ENCODE measurements at regions not wholly inside any gene's neighbourhood (a gene's known extent, or its start where the extent isn't known, plus 50 kb on each side); places are given as distances from the start of the nearest gene placed in this dataset.

GRCh38 chr5:118022062-118022461, 966.3 kb downstream of the DTWD2 start:
- intact Hi-C loops (cut with DNase I), result no loop called here
- Histone ChIP-seq H3K36me3 (no peaks in the 10 kb centered on the region), H3K27ac (no peak overlapping the region), H3K9me3 (no peaks in the 10 kb centered on the region), H3K27me3 (no peaks in the 10 kb centered on the region), H3K4me1 (no peaks in the 10 kb centered on the region), H3K4me3 (no peak overlapping the region)
- TF ChIP-seq CTCF (IDR thresholded peaks at IDR 0.05) (no peak), POLR2A (IDR thresholded peaks at IDR 0.05) (no peak), POLR2AphosphoS5 (IDR thresholded peaks at IDR 0.05; ENCODE audit: insufficient read depth in 1 of 2, low read depth in 1 of 2) (no peak)
- DNase-seq (ENCODE audit: extremely low spot score in 2 of 2), result no peak

GRCh38 chr5:118017536-118017935, 970.8 kb downstream of the DTWD2 start:
- TF ChIP-seq POLR2A (IDR thresholded peaks at IDR 0.05) (no peak), POLR2AphosphoS5 (IDR thresholded peaks at IDR 0.05; ENCODE audit: insufficient read depth in 1 of 2, low read depth in 1 of 2) (no peak), CTCF (IDR thresholded peaks at IDR 0.05) (no peak)
- H3K36me3 ChIP-seq, result no peaks in the 10 kb centered on the region
- no peaks in the 10 kb centered on the region for H3K4me1 ChIP-seq
- no peak overlapping the region for H3K4me3 ChIP-seq
- H3K27me3 ChIP-seq, result no peaks in the 10 kb centered on the region
- intact Hi-C loops (cut with DNase I), result no loop called here
- no peak for DNase-seq (ENCODE audit: extremely low spot score in 2 of 2)
- no peaks in the 10 kb centered on the region for H3K9me3 ChIP-seq
- H3K27ac ChIP-seq, result no peak overlapping the region

GRCh38 chr5:118016396-118016795, 972.0 kb downstream of the DTWD2 start:
- TF ChIP-seq POLR2AphosphoS5 (IDR thresholded peaks at IDR 0.05; ENCODE audit: insufficient read depth in 1 of 2, low read depth in 1 of 2) (no peak), POLR2A (IDR thresholded peaks at IDR 0.05) (no peak), CTCF (IDR thresholded peaks at IDR 0.05) (no peak)
- Histone ChIP-seq H3K4me3 (no peak overlapping the region), H3K27me3 (no peaks in the 10 kb centered on the region), H3K9me3 (no peaks in the 10 kb centered on the region), H3K36me3 (no peaks in the 10 kb centered on the region), H3K4me1 (no peaks in the 10 kb centered on the region), H3K27ac (no peak overlapping the region)
- DNase-seq (ENCODE audit: extremely low spot score in 2 of 2), result no peak
- intact Hi-C loops (cut with DNase I), result no loop called here

GRCh38 chr5:118015511-118015910, 972.8 kb downstream of the DTWD2 start:
- H3K36me3 ChIP-seq, result no peaks in the 10 kb centered on the region
- H3K27me3 ChIP-seq, result no peaks in the 10 kb centered on the region
- H3K27ac ChIP-seq, result no peak overlapping the region
- H3K4me1 ChIP-seq, result no peaks in the 10 kb centered on the region
- intact Hi-C loops (cut with DNase I), result no loop called here
- H3K4me3 ChIP-seq, result no peak overlapping the region
- DNase-seq (ENCODE audit: extremely low spot score in 2 of 2), result no peak
- no peaks in the 10 kb centered on the region for H3K9me3 ChIP-seq
- no peak for TF ChIP-seq POLR2AphosphoS5 (IDR thresholded peaks at IDR 0.05; ENCODE audit: insufficient read depth in 1 of 2, low read depth in 1 of 2)
- TF ChIP-seq POLR2A (IDR thresholded peaks at IDR 0.05), result no peak
- no peak for TF ChIP-seq CTCF (IDR thresholded peaks at IDR 0.05)

- Histone ChIP-seq H3K4me3 (no peak overlapping the region), H3K9me3 (no peaks in the 10 kb centered on the region), H3K27ac (no peak overlapping the region), H3K27me3 (no peaks in the 10 kb centered on the region), H3K36me3 (no peaks in the 10 kb centered on the region), H3K4me1 (no peaks in the 10 kb centered on the region)
- intact Hi-C loops (cut with DNase I), result no loop called here
- TF ChIP-seq POLR2A (IDR thresholded peaks at IDR 0.05), result no peak
- no peak for TF ChIP-seq CTCF (IDR thresholded peaks at IDR 0.05)
- no peak for TF ChIP-seq POLR2AphosphoS5 (IDR thresholded peaks at IDR 0.05; ENCODE audit: insufficient read depth in 1 of 2, low read depth in 1 of 2)
- DNase-seq (ENCODE audit: extremely low spot score in 2 of 2), result no peak
Measured at GRCh38 chr5:118009741-118010297, 978.5 kb downstream of the DTWD2 start.

Data from vagina (tissue), 2 donors.